Stimulated activated naive B cell treated with anti-CD40 and anti-IgM and Interleukin-4, amounts not matched to agents 10 μg/mL and 1 μg/mL and 100 μg/mL, for 72 hours (primary cell): ENCODE measurements at regions not wholly inside any gene's neighbourhood (a gene's known extent, or its start where the extent isn't known, plus 50 kb on each side); places are given as distances from the start of the nearest gene placed in this dataset.
"Not testable (repeated sequence)": the region's sequence is repeated elsewhere in the genome, so short reads cannot be mapped to it uniquely, and the experiment has no call there.

ENCODE experiments used
- ATAC-seq, 2 donors: fragments of 150-1000 bp; cut with Tn5 transposase; replicated peaks; 2 replicates each; pipeline ENCODE4 v1.10.0; 2021; ENCODE audit warnings: moderate library complexity in 1 of 2
- DNase-seq: peaks from one replicate; pipeline ENCODE4 v3.0.0; 2021
- H3K27ac Mint-ChIP-seq: one replicate; pipeline ENCODE4 v1.8.0; 2022; ENCODE audit warnings: mild to moderate bottlenecking, mixed read lengths
- H3K27me3 Mint-ChIP-seq, 2 donors: one replicate each; pipeline ENCODE4 v1.8.0; 2022; ENCODE audit warnings: mixed read lengths in 2 of 2
- H3K36me3 Mint-ChIP-seq, 2 donors: one replicate each; pipeline ENCODE4 v1.8.0; 2022; ENCODE audit warnings: mixed read lengths in 2 of 2, mild to moderate bottlenecking in 1 of 2
- H3K4me1 Mint-ChIP-seq, 2 donors: one replicate each; pipeline ENCODE4 v1.8.0; 2022; ENCODE audit warnings: mixed read lengths in 2 of 2, mild to moderate bottlenecking in 1 of 2
- H3K4me3 Mint-ChIP-seq, 2 donors: one replicate each; pipeline ENCODE4 v1.8.0; 2022; ENCODE audit warnings: mild to moderate bottlenecking in 2 of 2, mixed read lengths in 2 of 2, moderate library complexity in 1 of 2
- H3K9me3 Mint-ChIP-seq, 2 donors: one replicate each; pipeline ENCODE4 v1.8.0; 2022; ENCODE audit warnings: mixed read lengths in 2 of 2, mild to moderate bottlenecking in 1 of 2

DNA sequence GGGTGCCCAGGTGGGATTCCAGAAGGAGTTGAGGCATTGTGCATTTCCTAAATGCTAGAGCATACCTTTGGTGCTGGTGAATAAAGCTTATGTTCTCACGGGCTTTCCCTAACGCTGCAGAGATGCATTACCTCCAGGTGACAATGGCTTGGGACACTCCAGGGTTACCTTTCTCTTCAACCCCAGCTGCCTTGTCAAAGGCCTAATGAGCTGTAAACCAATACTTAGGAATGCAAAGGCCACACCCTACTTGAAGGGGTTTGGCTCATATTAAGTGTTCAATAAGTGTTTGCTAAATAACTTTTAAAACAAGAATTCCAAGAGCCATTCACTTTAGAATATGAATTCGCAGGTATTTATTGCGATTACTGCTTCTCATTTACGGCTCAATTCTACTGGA lies 77.6 kb upstream of the PAX8 start:
- not testable (repeated sequence) for H3K4me1 Mint-ChIP-seq, DNase-seq, H3K27ac Mint-ChIP-seq, H3K4me3 Mint-ChIP-seq, ATAC-seq, H3K36me3 Mint-ChIP-seq, H3K9me3 Mint-ChIP-seq
- H3K27me3 Mint-ChIP-seq: peaks cover 11 to 12% of the 10 kb centered on the region in 2 donors

DNA sequence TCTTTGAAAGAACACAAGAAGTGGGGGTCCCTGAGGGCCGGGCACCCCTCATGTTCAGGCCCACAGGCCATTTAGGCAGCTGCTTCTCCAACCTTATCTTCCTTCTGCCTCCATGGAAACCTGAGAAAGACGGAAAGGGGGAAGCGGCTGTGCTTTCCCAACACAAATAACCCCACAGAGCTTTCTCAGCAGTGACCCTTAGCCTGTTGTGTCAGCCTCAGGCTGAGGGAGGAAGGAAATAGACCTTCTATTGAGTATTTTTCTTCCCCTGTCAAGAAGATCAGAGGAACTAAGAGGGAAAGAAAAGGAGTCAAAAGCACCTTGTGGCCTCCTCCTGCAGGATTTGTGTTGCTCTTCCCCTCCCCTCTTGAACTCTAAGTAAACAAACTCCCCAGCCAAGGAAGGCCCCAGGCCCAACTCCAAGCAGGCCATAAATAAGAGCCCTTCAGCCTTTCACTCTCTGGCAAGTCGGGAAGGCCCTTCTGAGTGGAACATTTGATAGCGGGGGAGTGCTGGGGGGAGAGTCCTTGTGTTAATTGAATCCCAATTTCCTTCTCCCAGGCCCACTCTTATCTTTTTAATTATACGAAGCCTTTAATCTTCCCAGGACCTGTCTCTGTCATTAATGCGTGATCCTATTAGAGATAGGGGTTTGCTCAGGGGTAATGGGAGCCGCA lies 76.8 kb upstream of the PAX8 start:
- H3K4me3 Mint-ChIP-seq, H3K27ac Mint-ChIP-seq, ATAC-seq, H3K4me1 Mint-ChIP-seq, DNase-seq, H3K36me3 Mint-ChIP-seq, H3K9me3 Mint-ChIP-seq: not testable (repeated sequence)
- peaks cover 12 to 14% of the 10 kb centered on the region in 2 donors for H3K27me3 Mint-ChIP-seq

DNA sequence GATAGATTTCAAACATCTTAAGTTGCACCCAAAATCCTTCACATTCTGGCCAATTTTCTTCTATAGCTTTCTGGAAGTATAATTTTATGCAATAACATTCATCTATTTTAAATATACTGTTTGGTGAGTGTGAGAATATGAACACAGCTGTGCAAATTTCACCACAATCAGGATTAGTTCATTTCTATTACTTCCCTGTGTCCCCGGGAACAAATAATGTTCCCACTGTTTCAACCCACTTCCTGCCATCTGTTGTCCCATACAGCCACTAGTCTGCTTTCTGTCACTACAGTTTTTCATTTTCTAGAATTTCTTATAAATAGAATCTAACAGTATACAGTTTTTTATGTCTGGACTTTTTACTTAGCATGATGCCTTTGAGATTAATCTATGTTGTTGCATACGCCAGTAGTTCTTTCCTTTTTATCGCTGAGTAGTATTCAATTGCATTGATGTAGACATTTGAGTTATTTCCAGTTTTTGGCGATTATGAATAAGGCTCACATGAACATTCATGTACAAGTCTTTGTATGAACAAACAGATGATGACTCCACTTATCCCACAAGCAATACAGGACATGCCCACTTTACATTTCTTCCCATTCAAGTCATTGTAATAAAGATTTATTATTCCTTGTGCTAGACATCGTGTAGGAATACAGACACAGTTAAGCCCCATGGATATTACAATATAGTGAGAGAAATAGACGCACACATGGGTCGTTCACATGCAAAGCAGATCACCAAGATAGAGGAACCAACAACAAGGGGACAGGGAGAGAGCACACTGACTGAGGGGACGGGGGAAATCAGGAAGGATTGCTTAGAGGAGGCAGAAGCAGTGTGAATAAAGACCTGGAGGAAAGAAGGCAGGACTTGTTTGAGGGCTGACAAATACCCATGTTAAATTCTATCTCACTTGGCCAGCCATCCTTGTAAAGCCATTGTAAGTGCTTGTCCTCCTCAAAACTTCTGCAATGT lies 72.9 kb upstream of the PAX8 start:
- peaks cover 12 to 14% of the 10 kb centered on the region in 2 donors for H3K27me3 Mint-ChIP-seq
- H3K9me3 Mint-ChIP-seq: peaks cover 0 to 1% of the 10 kb centered on the region in 2 donors
- H3K4me1 Mint-ChIP-seq: no peaks in the 10 kb centered on the region
- peaks cover 0 to 2% of the 10 kb centered on the region in 2 donors for H3K36me3 Mint-ChIP-seq
- no peak overlapping the region for H3K27ac Mint-ChIP-seq
- no peak for DNase-seq
- no peak for ATAC-seq
- no peak overlapping the region for H3K4me3 Mint-ChIP-seq

DNA sequence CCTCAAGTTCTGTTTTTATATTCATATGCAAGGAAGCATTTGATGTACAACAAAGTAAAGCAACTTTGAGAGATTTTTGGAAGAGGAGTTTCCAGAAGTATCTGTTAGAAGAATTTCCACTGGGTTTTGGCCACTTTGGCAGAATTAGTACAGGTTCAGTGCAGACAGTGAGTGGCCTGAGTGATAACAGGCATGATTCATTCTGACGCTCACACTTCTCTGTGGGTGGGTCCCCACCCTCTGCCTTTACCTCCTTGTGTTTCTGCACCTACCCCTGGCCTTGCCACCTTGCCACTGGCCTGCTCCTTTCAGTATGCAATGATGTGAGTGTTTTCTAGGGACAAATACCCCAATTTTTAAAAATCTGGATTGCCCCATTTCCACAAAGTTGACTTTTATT lies 65.1 kb upstream of the PAX8 start:
- H3K27me3 Mint-ChIP-seq: peaks cover 15 to 31% of the 10 kb centered on the region in 2 donors
- H3K27ac Mint-ChIP-seq, ATAC-seq, H3K4me3 Mint-ChIP-seq, H3K9me3 Mint-ChIP-seq, H3K36me3 Mint-ChIP-seq, H3K4me1 Mint-ChIP-seq, DNase-seq: not testable (repeated sequence)

DNA sequence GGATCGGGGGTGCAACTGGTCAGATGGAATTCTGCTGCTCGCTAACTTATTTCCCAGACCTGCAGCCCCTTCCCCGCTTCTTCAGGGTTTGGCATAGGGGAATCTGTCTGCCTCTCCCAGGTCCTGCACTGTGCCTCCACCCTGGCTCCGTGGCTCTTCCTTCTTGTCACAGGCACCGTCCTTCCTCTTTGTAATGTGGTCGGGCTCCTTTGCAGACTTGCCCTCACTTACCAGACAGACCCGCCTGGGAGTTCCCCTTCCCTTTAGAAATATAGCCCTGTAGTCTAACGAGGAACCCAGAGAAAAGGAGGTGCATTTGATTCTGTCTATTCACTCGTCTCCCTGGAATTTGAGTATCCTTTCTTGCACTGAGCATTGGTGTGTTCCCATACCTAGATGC lies 63.9 kb upstream of the PAX8 start:
- Mint-ChIP-seq H3K27ac (no peak overlapping the region), H3K36me3 (no peaks in the 10 kb centered on the region)

DNA sequence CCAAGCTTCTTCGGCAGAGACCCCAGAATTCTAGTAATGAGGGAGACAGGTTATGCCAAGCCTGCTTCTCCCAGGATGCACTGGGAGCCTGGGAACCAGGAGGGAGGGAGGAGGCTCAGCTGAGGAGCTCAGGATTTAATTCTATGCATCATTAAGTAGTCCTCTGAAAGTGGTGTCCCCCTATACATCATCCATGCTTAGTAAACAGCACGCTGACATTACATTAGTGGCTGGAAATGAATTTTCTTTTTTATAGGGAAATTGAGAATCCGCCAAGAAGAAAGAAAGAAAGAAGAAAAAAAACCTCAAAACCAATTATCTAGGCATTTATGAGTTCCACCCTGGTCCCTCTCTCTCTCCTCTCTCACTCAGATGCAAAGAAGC lies 63.1 kb upstream of the PAX8 start:
- not testable (repeated sequence) for DNase-seq, ATAC-seq, H3K4me1 Mint-ChIP-seq, H3K4me3 Mint-ChIP-seq, H3K36me3 Mint-ChIP-seq, H3K9me3 Mint-ChIP-seq, H3K27ac Mint-ChIP-seq
- peaks cover 16 to 34% of the 10 kb centered on the region in 2 donors for H3K27me3 Mint-ChIP-seq

More for the DNA sequence above, 63.9 kb upstream of the PAX8 start:
- Mint-ChIP-seq H3K27me3 (peaks cover 15 to 31% of the 10 kb centered on the region in 2 donors), H3K4me3 (peak overlapping the region in 1 of 2 donors; percentile 31), H3K9me3 (no peaks in the 10 kb centered on the region), H3K4me1 (peaks cover 5 to 8% of the 10 kb centered on the region in 2 donors)
- peak; percentile 93 to 97 for ATAC-seq
- DNase-seq: peak; percentile 7

DNA sequence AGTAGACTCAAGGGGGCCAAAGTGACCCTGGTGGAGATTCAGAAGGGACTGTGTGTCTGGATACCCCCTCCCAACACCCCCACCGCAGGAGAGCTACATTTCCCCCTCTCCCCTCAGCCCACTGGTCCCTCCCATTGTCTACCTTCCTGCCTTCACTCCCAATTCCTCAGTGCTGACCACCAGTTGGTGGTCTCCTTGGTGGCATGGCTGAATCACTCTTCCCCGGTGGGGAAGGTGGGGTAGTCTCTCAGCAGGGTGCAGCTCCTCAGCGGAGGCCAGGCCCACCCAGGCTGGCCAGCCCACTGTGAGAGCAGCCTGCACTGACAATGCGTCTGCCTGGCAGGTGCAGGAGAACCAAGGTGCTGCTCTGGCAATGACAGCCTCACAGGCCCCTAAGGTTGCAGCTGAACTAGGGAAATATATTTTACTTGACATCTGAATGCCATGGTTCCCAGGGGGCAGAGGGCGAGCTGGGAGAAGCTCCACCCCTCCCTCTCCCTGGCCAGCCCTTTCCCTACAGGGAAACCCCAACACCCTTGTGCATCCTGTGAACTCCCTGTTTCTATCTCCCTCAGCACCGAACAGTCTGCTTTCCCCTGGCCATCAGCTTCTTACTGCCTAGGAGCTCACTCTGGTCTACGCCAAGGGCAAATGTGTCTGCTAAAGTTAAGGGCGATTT lies 62.6 kb upstream of the PAX8 start:
- ATAC-seq: no peak
- no peak overlapping the region for H3K27ac Mint-ChIP-seq
- H3K4me3 Mint-ChIP-seq: no peak overlapping the region
- no peak for DNase-seq
- H3K27me3 Mint-ChIP-seq: peaks cover 22 to 39% of the 10 kb centered on the region in 2 donors
- H3K4me1 Mint-ChIP-seq: peaks cover 5 to 8% of the 10 kb centered on the region in 2 donors
- no peaks in the 10 kb centered on the region for H3K36me3 Mint-ChIP-seq
- no peaks in the 10 kb centered on the region for H3K9me3 Mint-ChIP-seq

DNA sequence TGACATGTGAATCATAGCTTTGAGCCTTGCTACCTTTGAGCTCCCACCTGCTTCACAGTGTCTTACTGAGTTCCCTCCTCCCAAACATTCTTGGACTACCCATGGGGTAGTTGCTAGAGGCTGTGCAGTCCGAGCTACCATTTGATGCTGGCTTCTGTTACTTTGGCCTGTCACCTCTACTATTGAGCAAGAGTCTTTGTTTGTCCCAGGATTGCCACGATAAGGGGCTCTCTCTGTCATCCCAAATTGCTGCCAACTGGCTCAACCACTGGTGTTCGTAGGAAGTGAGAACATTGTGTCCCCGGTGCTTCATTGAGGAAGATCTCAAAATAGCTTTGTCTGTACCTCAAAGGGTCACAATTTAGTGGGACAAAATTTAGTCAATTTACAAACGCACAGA lies 59.1 kb upstream of the PAX8 start:
- H3K4me1 Mint-ChIP-seq: peaks cover 3 to 5% of the 10 kb centered on the region in 2 donors
- H3K9me3 Mint-ChIP-seq: no peaks in the 10 kb centered on the region
- no peak overlapping the region for H3K4me3 Mint-ChIP-seq
- ATAC-seq: no peak
- peaks cover 19 to 33% of the 10 kb centered on the region in 2 donors for H3K27me3 Mint-ChIP-seq
- no peak overlapping the region for H3K27ac Mint-ChIP-seq
- DNase-seq: no peak
- H3K36me3 Mint-ChIP-seq: no peaks in the 10 kb centered on the region

DNA sequence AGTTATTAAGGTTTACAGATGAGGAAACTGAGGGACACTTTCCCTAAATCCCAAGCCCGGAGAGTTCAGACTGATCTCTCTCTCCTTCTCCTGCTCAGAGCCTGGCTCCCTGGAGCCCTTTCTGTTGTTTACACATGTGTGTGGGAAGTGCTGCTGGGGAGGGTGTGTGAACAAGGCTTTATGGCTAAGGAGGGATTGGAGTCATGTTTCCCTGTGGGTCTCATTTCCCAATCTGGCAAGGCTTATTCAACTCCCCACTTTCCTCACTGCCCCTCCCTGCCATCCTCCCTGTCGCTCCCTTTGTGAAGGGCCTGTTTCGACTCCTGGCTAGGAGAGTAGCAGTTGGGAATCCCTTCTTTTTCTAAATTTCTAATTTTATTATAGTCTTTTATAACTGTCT lies 57.3 kb upstream of the PAX8 start:
- not testable (repeated sequence) for H3K27ac Mint-ChIP-seq, H3K4me1 Mint-ChIP-seq, H3K36me3 Mint-ChIP-seq, H3K9me3 Mint-ChIP-seq, DNase-seq, H3K4me3 Mint-ChIP-seq, ATAC-seq
- peaks cover 15 to 18% of the 10 kb centered on the region in 2 donors for H3K27me3 Mint-ChIP-seq

DNA sequence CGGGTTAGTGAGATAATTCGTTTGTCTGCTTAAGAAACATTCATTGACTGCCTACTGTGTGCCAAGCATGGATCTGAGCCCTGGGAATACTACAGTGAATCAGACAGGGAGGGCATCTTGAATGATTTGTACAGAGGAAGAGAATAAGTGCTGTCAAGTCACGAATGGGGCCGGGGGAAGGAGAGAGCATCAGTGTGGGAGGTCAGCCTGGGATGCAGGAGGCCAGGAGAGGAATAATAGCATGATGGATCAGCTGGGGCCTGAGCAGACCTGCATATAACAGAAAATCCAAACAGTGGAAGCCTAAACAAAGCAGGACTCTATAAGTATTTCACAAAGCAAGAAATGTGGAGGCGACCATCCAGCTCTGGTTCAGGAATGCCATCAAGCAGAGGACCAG lies 55.4 kb upstream of the PAX8 start:
- Mint-ChIP-seq H3K9me3 (no peaks in the 10 kb centered on the region), H3K4me3 (no peak overlapping the region), H3K27ac (no peak overlapping the region), H3K27me3 (peaks cover 9 to 14% of the 10 kb centered on the region in 2 donors), H3K36me3 (no peaks in the 10 kb centered on the region), H3K4me1 (peaks cover 13 to 16% of the 10 kb centered on the region in 2 donors)
- ATAC-seq: no peak
- no peak for DNase-seq

DNA sequence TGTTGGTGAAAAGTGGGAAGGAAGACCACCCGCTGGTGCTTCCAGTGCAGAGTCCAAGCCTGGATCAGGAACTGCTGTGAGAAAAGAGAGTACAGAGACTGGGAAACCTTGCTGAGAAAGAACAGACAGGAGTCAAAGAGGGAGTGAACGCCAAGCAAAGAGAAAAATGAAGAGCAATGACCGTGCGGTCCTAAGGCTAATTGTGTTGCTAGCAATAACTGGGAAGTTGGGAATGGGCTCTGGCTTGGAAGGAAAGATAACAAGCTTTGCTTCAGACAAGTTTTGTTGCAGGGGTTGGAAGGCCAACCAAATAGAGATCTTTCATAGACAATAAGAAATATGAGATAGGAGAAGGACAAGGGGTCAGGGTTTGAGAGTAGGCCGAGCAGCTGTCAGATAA lies 55.0 kb upstream of the PAX8 start:
- H3K4me3 Mint-ChIP-seq, DNase-seq, ATAC-seq, H3K27ac Mint-ChIP-seq, H3K9me3 Mint-ChIP-seq, H3K36me3 Mint-ChIP-seq: not testable (repeated sequence)
- Mint-ChIP-seq H3K4me1 (peaks cover 13 to 17% of the 10 kb centered on the region in 2 donors), H3K27me3 (peaks cover 9 to 14% of the 10 kb centered on the region in 2 donors)

DNA sequence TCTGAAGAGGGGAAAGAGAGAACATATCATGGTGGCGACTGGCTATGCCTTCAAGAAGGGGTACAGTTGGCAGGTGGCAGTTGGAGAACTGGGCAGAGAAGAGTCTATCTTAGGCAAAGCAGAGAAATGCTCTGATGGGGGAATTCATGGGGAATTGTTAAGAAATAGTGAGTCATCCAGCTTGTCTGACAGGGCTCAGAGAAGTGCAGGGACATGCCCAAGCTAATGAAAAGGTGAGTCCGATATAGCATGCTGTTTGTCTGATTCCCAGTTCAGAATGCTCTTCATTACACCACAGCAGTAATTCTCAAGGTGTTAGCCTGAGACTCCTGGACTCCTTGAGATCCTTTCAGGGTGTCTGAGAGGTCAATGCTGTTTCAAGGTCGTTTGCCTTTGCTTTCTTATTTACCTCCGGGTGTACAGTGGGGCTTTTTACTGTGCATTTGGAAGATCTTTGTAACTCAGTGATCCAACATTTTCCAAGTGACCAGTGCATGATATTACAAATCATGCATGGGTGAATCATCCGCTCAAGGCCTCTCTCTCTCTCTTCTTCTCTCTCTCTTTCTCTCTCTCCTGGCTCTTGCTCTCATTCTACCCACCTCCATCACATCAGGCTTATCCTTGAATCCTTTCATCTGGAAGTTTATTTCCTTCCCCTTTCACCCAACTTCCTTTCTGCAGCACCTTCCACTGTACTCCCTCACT lies 51.5 kb upstream of the PAX8 start:
- H3K9me3 Mint-ChIP-seq, H3K36me3 Mint-ChIP-seq, DNase-seq, H3K4me3 Mint-ChIP-seq, H3K27me3 Mint-ChIP-seq: not testable (repeated sequence)
- H3K4me1 Mint-ChIP-seq: peaks cover 16 to 21% of the 10 kb centered on the region in 2 donors
- peak; percentile 45 to 88 for ATAC-seq
- H3K27ac Mint-ChIP-seq: peak overlapping the region; percentile 20

DNA sequence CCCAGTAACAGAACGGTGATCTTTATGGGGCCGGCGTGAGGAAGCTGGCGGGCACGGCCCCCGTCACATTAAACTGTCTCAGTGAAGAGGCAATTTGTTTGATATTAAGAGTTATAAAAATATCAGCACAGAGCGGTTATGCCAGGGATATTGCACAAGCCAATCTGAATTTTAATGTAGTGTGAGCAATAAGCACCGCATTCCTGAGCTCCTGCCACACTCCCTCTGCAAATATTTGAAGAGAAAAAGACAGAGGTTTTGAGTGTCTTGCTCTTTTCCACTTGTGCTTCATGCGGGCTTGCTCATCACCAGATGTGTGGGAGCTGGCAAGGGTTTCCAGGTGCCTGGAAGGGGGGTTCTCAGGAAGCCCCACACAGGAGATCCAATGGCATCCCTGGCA lies 50.3 kb upstream of the PAX8 start:
- DNase-seq, ATAC-seq, H3K4me3 Mint-ChIP-seq, H3K27ac Mint-ChIP-seq, H3K9me3 Mint-ChIP-seq, H3K36me3 Mint-ChIP-seq: not testable (repeated sequence)
- Mint-ChIP-seq H3K27me3 (peaks cover 15 to 17% of the 10 kb centered on the region in 2 donors), H3K4me1 (peaks cover 23 to 31% of the 10 kb centered on the region in 2 donors)

DNA sequence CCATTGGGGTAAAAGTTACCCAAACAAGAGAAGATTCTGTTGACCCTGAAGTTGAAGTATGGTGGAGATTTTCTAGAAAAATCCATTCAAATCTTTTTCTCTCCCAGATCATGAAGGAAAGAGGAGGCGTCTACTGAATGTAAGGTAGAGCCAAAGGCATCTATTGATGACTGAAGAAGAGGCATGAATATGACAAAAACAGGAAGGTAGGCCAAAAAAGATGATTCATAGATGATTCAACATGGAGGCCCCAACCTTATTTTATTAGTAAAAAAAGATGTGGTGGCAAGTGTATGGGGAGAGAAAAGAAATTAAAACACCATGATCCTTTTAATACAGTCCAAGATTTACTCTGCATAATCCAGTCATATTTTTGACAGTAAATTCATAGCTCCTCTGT lies 49.9 kb upstream of the PAX8 start:
- not testable (repeated sequence) for H3K9me3 Mint-ChIP-seq, ATAC-seq, H3K4me3 Mint-ChIP-seq, H3K36me3 Mint-ChIP-seq, H3K27ac Mint-ChIP-seq, DNase-seq
- H3K27me3 Mint-ChIP-seq: peaks cover 16 to 17% of the 10 kb centered on the region in 2 donors
- peaks cover 23 to 31% of the 10 kb centered on the region in 2 donors for H3K4me1 Mint-ChIP-seq
